Kidney epithelial cell (primary cell): ENCODE measurements at regions not wholly inside any gene's neighbourhood (a gene's known extent, or its start where the extent isn't known, plus 50 kb on each side); places are given as distances from the start of the nearest gene placed in this dataset.

Experiments used
- DNase-seq: peaks from one replicate; pipeline ENCODE4 v3.0.0-alpha.2; 2010; ENCODE audit warnings: low read depth
- H3K27me3 ChIP-seq: 2 replicates; pipeline ENCODE4 v1.6.0; 2011; ENCODE audit warnings: low read length; ENCODE audit not compliant: control insufficient read depth, insufficient read depth
- H3K36me3 ChIP-seq: 2 replicates; pipeline ENCODE4 v1.5.1; 2011; ENCODE audit warnings: low read length; ENCODE audit not compliant: control insufficient read depth, insufficient read depth
- H3K4me3 ChIP-seq: 2 replicates; pipeline ENCODE4 v1.5.1; 2011; ENCODE audit warnings: low read depth, mild to moderate bottlenecking, control low read depth, low read length
- CTCF ChIP-seq: IDR thresholded peaks from 2 replicates; pipeline ENCODE4 v1.5.1; 2011; ENCODE audit warnings: mild to moderate bottlenecking, moderate library complexity, low read length, control low read depth, inconsistent platforms; ENCODE audit not compliant: insufficient read depth, poor library complexity, severe bottlenecking

GRCh38 chr18:73286584-73286983 lies 418.8 kb upstream of the NETO1 start:
- no peaks in the 10 kb centered on the region for H3K27me3 ChIP-seq
- no peak for TF ChIP-seq CTCF

GRCh38 chr18:73283788-73284187 lies 416.0 kb upstream of the NETO1 start:
- no peak overlapping the region for H3K4me3 ChIP-seq
- no peaks in the 10 kb centered on the region for H3K36me3 ChIP-seq
- DNase-seq, result peak; percentile 50
- TF ChIP-seq CTCF, result no peak
- no peaks in the 10 kb centered on the region for H3K27me3 ChIP-seq

More at GRCh38 chr18:73286584-73286983, 418.8 kb upstream of the NETO1 start:
- DNase-seq, result no peak
- Histone ChIP-seq H3K4me3 (no peak overlapping the region), H3K36me3 (no peaks in the 10 kb centered on the region)

DNA sequence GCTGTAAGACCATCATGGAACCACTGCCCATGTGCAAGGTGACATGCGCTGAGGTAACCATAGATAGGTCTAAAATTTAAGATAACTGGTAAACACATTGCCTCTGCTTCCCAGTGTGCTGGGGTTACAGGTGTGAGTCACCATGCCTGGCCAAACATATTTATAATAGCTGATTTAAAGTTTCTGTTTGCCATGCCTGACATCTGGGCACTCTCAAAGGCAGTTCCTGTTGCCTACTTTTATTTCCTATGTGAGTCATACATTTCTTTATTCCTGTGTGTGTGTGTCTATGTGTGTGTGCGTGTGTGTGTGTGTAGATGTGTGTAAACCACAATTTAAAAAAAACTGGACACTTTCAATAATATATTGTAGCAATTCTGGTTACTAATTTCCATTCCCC lies 415.2 kb upstream of the NETO1 start:
- Histone ChIP-seq H3K36me3 (no peaks in the 10 kb centered on the region), H3K27me3 (no peaks in the 10 kb centered on the region), H3K4me3 (no peak overlapping the region)
- no peak for TF ChIP-seq CTCF
- DNase-seq, result no peak

DNA sequence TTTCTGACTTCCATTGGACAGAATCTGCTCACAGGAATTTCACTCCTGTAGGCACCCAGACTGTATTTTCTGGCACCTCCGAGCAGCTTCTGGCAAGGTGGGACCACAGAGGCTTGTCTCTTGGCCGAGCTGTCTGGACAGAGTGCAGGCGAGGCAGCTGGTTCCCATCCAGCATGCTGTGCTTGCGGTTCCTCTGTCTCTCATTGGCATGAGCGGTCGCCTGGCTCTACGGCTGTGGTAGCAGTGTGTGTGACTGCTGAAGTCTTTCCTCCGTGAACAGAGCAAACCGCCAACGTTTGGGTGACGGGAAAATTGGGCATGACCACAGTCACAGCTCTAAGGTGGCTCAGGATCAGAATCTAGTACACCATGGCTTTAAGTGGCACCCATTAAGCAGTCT lies 411.7 kb upstream of the NETO1 start:
- no peak for DNase-seq
- Histone ChIP-seq H3K36me3 (no peaks in the 10 kb centered on the region), H3K27me3 (no peaks in the 10 kb centered on the region), H3K4me3 (no peak overlapping the region)
- no peak for TF ChIP-seq CTCF

GRCh38 chr18:73274812-73275621 lies 407.2 kb upstream of the NETO1 start:
- TF ChIP-seq CTCF, result no peak
- no peaks in the 10 kb centered on the region for H3K36me3 ChIP-seq
- no peak for DNase-seq
- no peaks in the 10 kb centered on the region for H3K27me3 ChIP-seq
- H3K4me3 ChIP-seq, result no peak overlapping the region
